DMS79 treated with DMSO at 0.1 percent for 48 hours (cell line): ENCODE measurements at regions not wholly inside any gene's neighbourhood (a gene's known extent, or its start where the extent isn't known, plus 50 kb on each side); places are given as distances from the start of the nearest gene placed in this dataset.
"Not testable (repeated sequence)": the region's sequence is repeated elsewhere in the genome, so short reads cannot be mapped to it uniquely, and the experiment has no call there.

Source experiments
- DNase-seq: peaks from one replicate; lab custom pipeline; 2025; lab: John Stamatoyannopoulos, UW

- no peak for DNase-seq
Measured at GRCh38 chr15:92705764-92706163, 50.2 kb upstream of the FAM174B start.

- no peak for DNase-seq
Measured at GRCh38 chr15:92706201-92706600, 50.6 kb upstream of the FAM174B start.

GRCh38 chr15:92707880-92708551 lies 52.4 kb upstream of the FAM174B start:
- no peak for DNase-seq

- DNase-seq, result no peak
Measured at GRCh38 chr15:92708635-92709034, 53.1 kb upstream of the FAM174B start.

GRCh38 chr15:92709110-92709790 lies 53.7 kb upstream of the FAM174B start:
- peak; percentile 34 for DNase-seq

- DNase-seq, result no peak
Measured at GRCh38 chr15:92711457-92711831, 55.9 kb upstream of the FAM174B start.

- DNase-seq, result peak; percentile 32
Measured at GRCh38 chr15:92714077-92714476, 58.5 kb upstream of the FAM174B start.

GRCh38 chr15:92714477-92715401 lies 59.2 kb upstream of the FAM174B start:
- DNase-seq, result peak; percentile 59

- peak; percentile 69 for DNase-seq
Measured at GRCh38 chr15:92715758-92716157, 60.2 kb upstream of the FAM174B start.

- DNase-seq, result no peak
Measured at GRCh38 chr15:92719021-92719420, 63.4 kb upstream of the FAM174B start.

GRCh38 chr15:92724144-92724543 lies 68.6 kb upstream of the FAM174B start:
- DNase-seq, result no peak

GRCh38 chr15:92725171-92725570 lies 69.6 kb upstream of the FAM174B start:
- DNase-seq, result no peak

GRCh38 chr15:92728266-92728665 lies 72.7 kb upstream of the FAM174B start:
- DNase-seq, result no peak

- no peak for DNase-seq
Measured at GRCh38 chr15:92733090-92733933, 77.7 kb upstream of the FAM174B start.

GRCh38 chr15:92733934-92734521 lies 78.5 kb upstream of the FAM174B start:
- DNase-seq, result no peak

GRCh38 chr15:92739246-92739645 lies 83.7 kb upstream of the FAM174B start:
- not testable (repeated sequence) for DNase-seq

- no peak for DNase-seq
Measured at GRCh38 chr15:92745845-92746271, 90.3 kb upstream of the FAM174B start.

- no peak for DNase-seq
Measured at GRCh38 chr15:92747047-92747446, 91.5 kb upstream of the FAM174B start.

GRCh38 chr15:92749216-92749615 lies 93.6 kb upstream of the FAM174B start:
- DNase-seq, result no peak

- no peak for DNase-seq
Measured at GRCh38 chr15:92749946-92750345, 94.4 kb upstream of the FAM174B start.

GRCh38 chr15:92751528-92751927 lies 96.0 kb upstream of the FAM174B start:
- DNase-seq, result no peak
